ENCODE measurements at regions not wholly inside any gene's neighbourhood (a gene's known extent, or its start where the extent isn't known, plus 50 kb on each side); places are given as distances from the start of the nearest gene placed in this dataset.

DNA sequence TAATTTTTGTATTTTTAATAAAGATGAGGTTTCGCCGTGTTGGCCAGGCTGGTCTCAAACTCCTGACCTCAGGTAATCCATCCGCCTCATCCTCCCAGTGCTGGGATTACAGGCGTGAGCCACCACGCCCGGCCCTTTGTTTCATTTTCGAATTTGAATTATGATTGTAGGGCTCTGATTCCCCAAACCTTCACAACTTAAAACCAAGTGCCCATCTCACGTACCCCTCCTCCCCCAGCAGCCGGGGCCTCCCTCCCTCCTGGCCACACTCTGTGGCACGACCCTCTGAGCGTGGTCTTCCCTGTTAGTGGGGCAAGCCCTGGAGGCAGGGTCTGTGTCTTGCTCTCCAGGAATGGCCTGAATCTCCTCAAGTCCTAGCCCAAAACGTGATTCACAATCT lies 166.5 kb downstream of the ASB1 start:
- Histone ChIP-seq H3K79me2 (ENCODE audit: control insufficient read depth, insufficient read depth, low read length) (no peaks in the 10 kb centered on the region), H3K27me3 (replicated peaks in 1 of 4; ENCODE audit: control extremely low read depth in 1 of 4, control insufficient read depth in 3 of 4, insufficient read depth in 4 of 4, low read length in 3 of 4) (no peaks in the 10 kb centered on the region), H3K4me2 (replicated peaks; ENCODE audit: low read depth, low read length, poor library complexity, severe bottlenecking) (no peak overlapping the region), H3K36me3 (replicated peaks in 1 of 2; ENCODE audit: control extremely low read depth in 1 of 2, control insufficient read depth in 1 of 2, extremely low read depth in 1 of 2, insufficient read depth in 2 of 2, low read length in 1 of 2) (no peaks in the 10 kb centered on the region), H3K9me3 (ENCODE audit: control extremely low read depth in 1 of 3, control insufficient read depth in 2 of 3, insufficient read depth in 1 of 3, low read length in 2 of 3) (no peaks in the 10 kb centered on the region), H2AFZ (ENCODE audit: insufficient read depth, low read depth, low read length, poor library complexity, severe bottlenecking) (no peak overlapping the region), H4K20me1 (ENCODE audit: control insufficient read depth, insufficient read depth, low read length, poor library complexity, severe bottlenecking) (no peaks in the 10 kb centered on the region), H3K4me3 (ENCODE audit: control extremely low read depth in 1 of 5, extremely low read depth in 1 of 5, insufficient read depth in 1 of 5, low read depth in 2 of 5, low read length in 4 of 5) (no peak overlapping the region), H3K9ac (ENCODE audit: low read length) (no peak overlapping the region), H3K27ac (ENCODE audit: low read length in 2 of 2) (no peak overlapping the region), H3K4me1 (ENCODE audit: control insufficient read depth in 2 of 2, insufficient read depth in 2 of 2, low read length in 2 of 2) (no peaks in the 10 kb centered on the region)
- 87% methylated on average over 5 of the region's 12 CpGs for WGBS (ENCODE audit: insufficient coverage)
- no peak for TF ChIP-seq EZH2 (IDR thresholded peaks at IDR 0.05; ENCODE audit: borderline replicate concordance, insufficient read depth, low read depth, low read length, poor library complexity, severe bottlenecking)
- TF ChIP-seq, protein P1, sequence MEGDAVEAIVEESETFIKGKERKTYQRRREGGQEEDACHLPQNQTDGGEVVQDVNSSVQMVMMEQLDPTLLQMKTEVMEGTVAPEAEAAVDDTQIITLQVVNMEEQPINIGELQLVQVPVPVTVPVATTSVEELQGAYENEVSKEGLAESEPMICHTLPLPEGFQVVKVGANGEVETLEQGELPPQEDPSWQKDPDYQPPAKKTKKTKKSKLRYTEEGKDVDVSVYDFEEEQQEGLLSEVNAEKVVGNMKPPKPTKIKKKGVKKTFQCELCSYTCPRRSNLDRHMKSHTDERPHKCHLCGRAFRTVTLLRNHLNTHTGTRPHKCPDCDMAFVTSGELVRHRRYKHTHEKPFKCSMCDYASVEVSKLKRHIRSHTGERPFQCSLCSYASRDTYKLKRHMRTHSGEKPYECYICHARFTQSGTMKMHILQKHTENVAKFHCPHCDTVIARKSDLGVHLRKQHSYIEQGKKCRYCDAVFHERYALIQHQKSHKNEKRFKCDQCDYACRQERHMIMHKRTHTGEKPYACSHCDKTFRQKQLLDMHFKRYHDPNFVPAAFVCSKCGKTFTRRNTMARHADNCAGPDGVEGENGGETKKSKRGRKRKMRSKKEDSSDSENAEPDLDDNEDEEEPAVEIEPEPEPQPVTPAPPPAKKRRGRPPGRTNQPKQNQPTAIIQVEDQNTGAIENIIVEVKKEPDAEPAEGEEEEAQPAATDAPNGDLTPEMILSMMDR (IDR thresholded peaks at IDR 0.05): no peak
- intact Hi-C loops (cut with micrococcal nuclease): no loop called here
- no peaks in the 10 kb centered on the region for H3K9me3 Mint-ChIP-seq (ENCODE audit: insufficient read depth)
- H3K27ac Mint-ChIP-seq: no peak overlapping the region
- no peak for ATAC-seq (ENCODE audit: low read depth)
- H3K27me3 Mint-ChIP-seq: peaks cover 6% of the 10 kb centered on the region
- no peak overlapping the region for H3K4me3 Mint-ChIP-seq
- POLR2A ChIA-PET: no interaction called here
- no peaks in the 10 kb centered on the region for H3K4me1 Mint-ChIP-seq
- DNase-seq: no peak
- CTCF ChIA-PET: no interaction called here

- intact Hi-C loops (cut with micrococcal nuclease): no loop called here
- no peak overlapping the region for H3K27ac ChIP-seq (ENCODE audit: low read length in 2 of 2)
- no peaks in the 10 kb centered on the region for H3K36me3 ChIP-seq (replicated peaks in 1 of 2; ENCODE audit: control extremely low read depth in 1 of 2, control insufficient read depth in 1 of 2, extremely low read depth in 1 of 2, insufficient read depth in 2 of 2, low read length in 1 of 2)
- POLR2A ChIA-PET: no interaction called here
- H2AFZ ChIP-seq (ENCODE audit: insufficient read depth, low read depth, low read length, poor library complexity, severe bottlenecking): no peak overlapping the region
- H3K4me1 ChIP-seq (ENCODE audit: control insufficient read depth in 2 of 2, insufficient read depth in 2 of 2, low read length in 2 of 2): no peaks in the 10 kb centered on the region
- CTCF ChIA-PET: no interaction called here
- no peak overlapping the region for H3K9ac ChIP-seq (ENCODE audit: low read length)
- no peaks in the 10 kb centered on the region for H3K79me2 ChIP-seq (ENCODE audit: control insufficient read depth, insufficient read depth, low read length)
- ATAC-seq (ENCODE audit: low read depth): no peak
- H4K20me1 ChIP-seq (ENCODE audit: control insufficient read depth, insufficient read depth, low read length, poor library complexity, severe bottlenecking): no peaks in the 10 kb centered on the region
- no peaks in the 10 kb centered on the region for H3K9me3 ChIP-seq (ENCODE audit: control extremely low read depth in 1 of 3, control insufficient read depth in 2 of 3, insufficient read depth in 1 of 3, low read length in 2 of 3)
- no peak overlapping the region for H3K4me3 Mint-ChIP-seq
- DNase-seq: no peak
- no peak overlapping the region for H3K4me3 ChIP-seq (ENCODE audit: control extremely low read depth in 1 of 5, extremely low read depth in 1 of 5, insufficient read depth in 1 of 5, low read depth in 2 of 5, low read length in 4 of 5)
- no peaks in the 10 kb centered on the region for H3K27me3 ChIP-seq (replicated peaks in 1 of 4; ENCODE audit: control extremely low read depth in 1 of 4, control insufficient read depth in 3 of 4, insufficient read depth in 4 of 4, low read length in 3 of 4)
- TF ChIP-seq, protein P1 (IDR thresholded peaks at IDR 0.05): no peak
- no peak for TF ChIP-seq EZH2 (IDR thresholded peaks at IDR 0.05; ENCODE audit: borderline replicate concordance, insufficient read depth, low read depth, low read length, poor library complexity, severe bottlenecking)
- no peaks in the 10 kb centered on the region for H3K9me3 Mint-ChIP-seq (ENCODE audit: insufficient read depth)
- H3K27ac Mint-ChIP-seq: no peak overlapping the region
- 95% methylated on average over 8 of the region's 9 CpGs for WGBS (ENCODE audit: insufficient coverage)
- H3K4me1 Mint-ChIP-seq: no peaks in the 10 kb centered on the region
- no peak overlapping the region for H3K4me2 ChIP-seq (replicated peaks; ENCODE audit: low read depth, low read length, poor library complexity, severe bottlenecking)
- H3K27me3 Mint-ChIP-seq: peaks cover 8% of the 10 kb centered on the region
Observed at GRCh38 chr2:238593678-238594077, 167.0 kb downstream of the ASB1 start.

Measured in B cell (primary cell).